CD4-positive, alpha-beta T cell (primary cell): ENCODE measurements at regions not wholly inside any gene's neighbourhood (a gene's known extent, or its start where the extent isn't known, plus 50 kb on each side); places are given as distances from the start of the nearest gene placed in this dataset.

Experiments
- ATAC-seq: fragments of 200-7000 bp; cut with Tn5 transposase; one replicate; pipeline ENCODE4 v1.10.0; 2022; ENCODE audit warnings: mild to moderate bottlenecking; ENCODE audit not compliant: poor library complexity
- CTCF ChIA-PET: fragments of 350-600 bp; sonication (Branson Sonifier 250); formaldehyde crosslinking; loops from one replicate; lab custom pipeline; 2021; ENCODE audit warnings: antibody characterized with exemption, inconsistent platforms; lab: Charles Lee
- POLR2A ChIA-PET: fragments of 350-600 bp; sonication (Branson Sonifier 250); formaldehyde crosslinking; loops from one replicate; lab custom pipeline; 2021; ENCODE audit warnings: antibody characterized with exemption, inconsistent platforms; lab: Charles Lee
- DNase-seq, 14 experiments: peaks; one replicate each; pipeline ENCODE4 v3.0.0-alpha.2; 2013 to 2020; ENCODE audit warnings: mixed read lengths in 2 of 14
- H3K27ac ChIP-seq, 2 donors: one replicate each; pipeline versions ENCODE4 v1.5.1 to v1.7.0; 2013; ENCODE audit warnings: low read length in 2 of 2, low read depth in 1 of 2, mild to moderate bottlenecking in 1 of 2
- H3K27me3 ChIP-seq, 2 experiments: 1 replicate in 1 of 2; 2 replicates in 1 of 2; pipeline versions ENCODE4 v1.6.1 to v1.7.0; 2013; ENCODE audit warnings: low read length in 2 of 2, control low read depth in 1 of 2, mild to moderate bottlenecking in 1 of 2, moderate library complexity in 1 of 2; ENCODE audit not compliant: insufficient read depth in 2 of 2, control insufficient read depth in 1 of 2
- H3K36me3 ChIP-seq: one replicate; pipeline ENCODE4 v1.6.1; 2013; ENCODE audit warnings: low read length, control low read depth; ENCODE audit not compliant: insufficient read depth
- H3K4me1 ChIP-seq: one replicate; pipeline ENCODE4 v1.6.1; 2013; ENCODE audit warnings: low read length, control low read depth; ENCODE audit not compliant: insufficient read depth
- H3K4me3 ChIP-seq: one replicate; pipeline ENCODE4 v1.5.1; 2013; ENCODE audit warnings: mild to moderate bottlenecking, low read length, moderate library complexity
- H3K9me3 ChIP-seq, 2 experiments: 1 replicate in 1 of 2; 2 replicates in 1 of 2; pipeline versions ENCODE4 v1.6.1 to v1.7.0; 2013; ENCODE audit warnings: low read length in 2 of 2, mild to moderate bottlenecking in 2 of 2, control low read depth in 1 of 2, moderate library complexity in 1 of 2; ENCODE audit not compliant: control insufficient read depth in 1 of 2, insufficient read depth in 1 of 2
- H3K27ac Mint-ChIP-seq: one replicate; pipeline ENCODE4 v1.8.0; 2020; ENCODE audit warnings: mixed read lengths
- H3K27me3 Mint-ChIP-seq: one replicate; pipeline ENCODE4 v1.8.0; 2021; ENCODE audit warnings: mixed read lengths
- H3K36me3 Mint-ChIP-seq: one replicate; pipeline ENCODE4 v1.8.0; 2021; ENCODE audit warnings: low read depth, mixed read lengths
- H3K4me1 Mint-ChIP-seq: one replicate; pipeline ENCODE4 v1.8.0; 2021; ENCODE audit warnings: low read depth, mixed read lengths
- H3K4me3 Mint-ChIP-seq: one replicate; pipeline ENCODE4 v1.8.0; 2020; ENCODE audit warnings: mild to moderate bottlenecking, mixed read lengths
- H3K9me3 Mint-ChIP-seq: one replicate; pipeline ENCODE4 v1.8.0; 2020; ENCODE audit warnings: mixed read lengths
- CTCF ChIP-seq: fragments of 200-600 bp; IDR thresholded peaks from one replicate; pipeline ENCODE4 v1.8.0; 2022; ENCODE audit warnings: antibody characterized with exemption, mild to moderate bottlenecking
- intact Hi-C, 2 experiments: fragments of 100-400 bp; cut with DNase I in 1 of 2; cut with micrococcal nuclease in 1 of 2; formaldehyde crosslinking; loops; one replicate each; pipeline versions ENCODE4 v1.15.1 to v1.9.0; 2023 to 2025; cut with DNase I, micrococcal nuclease

- no peak for DNase-seq
- Mint-ChIP-seq H3K4me1 (no peaks in the 10 kb centered on the region), H3K27me3 (no peaks in the 10 kb centered on the region), H3K36me3 (no peaks in the 10 kb centered on the region), H3K9me3 (peaks cover 2% of the 10 kb centered on the region), H3K4me3 (no peak overlapping the region), H3K27ac (no peak overlapping the region)
- intact Hi-C loops: no loop called here
- Histone ChIP-seq H3K27ac (no peak overlapping the region), H3K9me3 (no peaks in the 10 kb centered on the region), H3K4me1 (no peaks in the 10 kb centered on the region), H3K4me3 (no peak overlapping the region), H3K27me3 (no peaks in the 10 kb centered on the region), H3K36me3 (no peaks in the 10 kb centered on the region)
- no peak for ATAC-seq
- CTCF ChIA-PET: no interaction called here
- no peak for TF ChIP-seq CTCF
- POLR2A ChIA-PET: no interaction called here
Measured at GRCh38 chr13:82678052-82678451, 1204.2 kb downstream of the SLITRK1 start.

GRCh38 chr13:82675024-82675423 is 1207.2 kb downstream of the SLITRK1 start:
- intact Hi-C loops: no loop called here
- Mint-ChIP-seq H3K4me1 (no peaks in the 10 kb centered on the region), H3K27me3 (no peaks in the 10 kb centered on the region), H3K27ac (no peak overlapping the region), H3K36me3 (no peaks in the 10 kb centered on the region), H3K9me3 (peaks cover 2% of the 10 kb centered on the region), H3K4me3 (no peak overlapping the region)
- Histone ChIP-seq H3K36me3 (no peaks in the 10 kb centered on the region), H3K9me3 (no peaks in the 10 kb centered on the region), H3K4me3 (no peak overlapping the region), H3K27me3 (no peaks in the 10 kb centered on the region), H3K27ac (no peak overlapping the region), H3K4me1 (no peaks in the 10 kb centered on the region)
- CTCF ChIA-PET: no interaction called here
- DNase-seq (no peak), ATAC-seq (no peak)
- TF ChIP-seq CTCF: no peak
- POLR2A ChIA-PET: no interaction called here

GRCh38 chr13:82674546-82674945 is 1207.7 kb downstream of the SLITRK1 start:
- H3K4me3 ChIP-seq: no peak overlapping the region
- H3K36me3 ChIP-seq: no peaks in the 10 kb centered on the region

More at GRCh38 chr13:82674546-82674945, 1207.7 kb downstream of the SLITRK1 start:
- no peak overlapping the region for H3K27ac Mint-ChIP-seq
- Histone ChIP-seq H3K9me3 (no peaks in the 10 kb centered on the region), H3K4me1 (no peaks in the 10 kb centered on the region), H3K27me3 (no peaks in the 10 kb centered on the region), H3K27ac (no peak overlapping the region)
- POLR2A ChIA-PET: no interaction called here
- no peak for DNase-seq
- no peaks in the 10 kb centered on the region for H3K27me3 Mint-ChIP-seq
- H3K36me3 Mint-ChIP-seq: no peaks in the 10 kb centered on the region
- H3K9me3 Mint-ChIP-seq: peaks cover 2% of the 10 kb centered on the region
- CTCF ChIA-PET: no interaction called here
- no peak for ATAC-seq
- intact Hi-C loops: no loop called here
- no peak for TF ChIP-seq CTCF
- no peaks in the 10 kb centered on the region for H3K4me1 Mint-ChIP-seq
- H3K4me3 Mint-ChIP-seq: no peak overlapping the region
